NT2/D1 (cell line): ENCODE measurements at regions not wholly inside any gene's neighbourhood (a gene's known extent, or its start where the extent isn't known, plus 50 kb on each side); places are given as distances from the start of the nearest gene placed in this dataset.

Source experiments
- SUZ12 ChIP-seq: IDR thresholded peaks from 2 replicates; pipeline ENCODE4 v1.6.1; 2011; ENCODE audit not compliant: insufficient read length, insufficient read depth; ENCODE audit errors: extremely low read depth
- YY1 ChIP-seq: IDR thresholded peaks from 2 replicates; pipeline ENCODE4 v1.6.1; 2011; ENCODE audit not compliant: insufficient read length, insufficient read depth

DNA sequence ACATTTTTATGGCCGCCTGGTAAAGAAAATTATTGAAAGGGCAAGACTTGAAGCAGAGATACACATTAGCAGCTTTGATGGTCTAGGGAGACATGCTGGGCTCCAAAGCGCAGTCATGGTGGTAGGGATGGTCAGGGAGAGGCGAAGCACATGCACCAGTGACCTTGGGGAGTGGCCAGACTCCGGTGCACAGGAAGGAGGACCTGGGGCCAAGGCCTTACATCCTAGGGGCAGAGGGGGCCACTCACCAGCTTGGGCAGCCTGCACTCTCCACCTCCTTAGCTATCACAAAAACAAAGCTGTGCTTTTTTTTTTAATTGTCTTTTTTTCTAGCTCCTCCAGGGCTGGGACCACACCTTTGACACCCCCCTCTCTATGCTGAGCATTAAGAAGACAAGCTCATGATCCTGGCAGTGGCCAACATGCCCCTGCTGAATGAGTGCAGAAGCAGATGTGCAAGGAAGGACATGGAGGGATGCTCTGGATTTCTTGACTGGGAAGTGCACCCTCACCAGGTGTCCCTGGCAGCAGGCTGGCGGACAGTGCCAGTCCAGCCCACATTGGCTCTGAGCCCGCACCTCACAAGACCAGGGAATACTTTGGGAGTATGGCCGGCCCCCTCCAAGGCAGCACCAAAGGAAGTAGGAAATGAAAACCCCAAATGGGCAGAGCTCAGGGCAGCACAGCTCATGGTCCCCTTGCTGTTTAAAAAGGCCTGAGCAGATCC, 619.9 kb downstream of the TBC1D22A start:
- no peak for TF ChIP-seq YY1
- no peak for TF ChIP-seq SUZ12
